Fibroblast of skin of right quadriceps (primary cell): ENCODE measurements at regions not wholly inside any gene's neighbourhood (a gene's known extent, or its start where the extent isn't known, plus 50 kb on each side); places are given as distances from the start of the nearest gene placed in this dataset.
"Not testable (repeated sequence)": the region's sequence is repeated elsewhere in the genome, so short reads cannot be mapped to it uniquely, and the experiment has no call there.

Experiments
- DNase-seq: peaks from one replicate; pipeline ENCODE4 v3.0.0-alpha.2; 2013

GRCh38 chr5:159504106-159504856 lies 174.0 kb upstream of the IL12B start:
- peak; percentile 85 for DNase-seq

GRCh38 chr5:159504857-159505304 lies 174.6 kb upstream of the IL12B start:
- peak; percentile 85 for DNase-seq

DNA sequence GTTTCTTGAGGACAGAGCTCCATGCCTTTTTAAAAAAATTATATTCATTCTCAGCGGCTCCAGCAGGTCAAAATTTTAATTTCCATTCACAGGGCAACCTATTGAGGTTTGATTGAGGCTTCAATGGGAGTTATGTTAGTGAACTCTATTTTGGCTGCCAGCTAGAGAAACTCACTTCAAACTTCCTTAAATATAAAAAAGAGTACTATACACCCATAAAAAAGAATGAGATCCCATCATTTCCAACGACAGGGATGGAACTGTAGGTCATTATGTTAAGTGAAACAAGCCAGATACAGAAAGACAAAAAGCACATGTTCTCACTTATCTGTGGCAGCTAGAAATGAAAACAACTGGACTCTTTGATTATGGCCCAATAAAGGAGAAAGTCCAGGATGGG lies 176.8 kb upstream of the IL12B start:
- DNase-seq: no peak

DNA sequence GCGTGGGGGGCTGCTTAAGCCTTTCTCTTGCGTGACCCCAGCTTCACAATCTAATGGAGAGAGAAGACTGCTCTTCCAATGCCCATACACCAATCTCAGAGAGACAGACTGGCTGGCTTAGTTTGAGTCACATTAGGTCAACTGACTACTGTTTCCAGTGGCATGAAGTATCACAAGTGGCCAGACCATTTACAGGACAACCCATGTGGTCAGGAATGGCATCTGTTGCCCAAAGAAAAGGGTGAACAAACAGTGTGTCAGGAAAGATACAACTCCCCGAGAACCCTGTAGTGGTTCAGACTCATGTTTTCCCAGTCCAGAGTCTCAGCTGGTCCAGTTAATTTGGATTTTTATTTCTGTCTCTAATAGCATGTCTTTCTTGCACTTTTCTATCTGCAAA lies 177.4 kb upstream of the IL12B start:
- DNase-seq: no peak

DNA sequence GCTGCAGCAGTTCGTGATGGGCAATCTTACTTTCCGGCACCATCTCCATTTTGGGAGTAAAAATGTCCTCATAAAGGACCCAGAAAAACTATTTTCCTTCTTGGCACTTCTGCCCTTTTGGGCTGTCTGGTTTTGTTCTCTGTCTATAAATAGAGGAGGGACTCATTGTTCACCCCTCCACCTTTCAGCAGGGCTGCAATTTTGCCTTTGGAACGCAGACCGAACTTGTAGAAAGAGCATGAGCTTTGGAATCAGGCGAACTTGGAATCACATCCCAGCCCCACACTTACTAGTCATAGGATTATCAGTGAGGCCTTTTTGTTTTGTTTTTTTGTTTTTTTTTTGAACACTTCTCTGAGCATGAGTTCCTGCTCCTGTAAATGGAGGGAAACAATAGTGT lies 178.1 kb upstream of the IL12B start:
- DNase-seq: no peak

DNA sequence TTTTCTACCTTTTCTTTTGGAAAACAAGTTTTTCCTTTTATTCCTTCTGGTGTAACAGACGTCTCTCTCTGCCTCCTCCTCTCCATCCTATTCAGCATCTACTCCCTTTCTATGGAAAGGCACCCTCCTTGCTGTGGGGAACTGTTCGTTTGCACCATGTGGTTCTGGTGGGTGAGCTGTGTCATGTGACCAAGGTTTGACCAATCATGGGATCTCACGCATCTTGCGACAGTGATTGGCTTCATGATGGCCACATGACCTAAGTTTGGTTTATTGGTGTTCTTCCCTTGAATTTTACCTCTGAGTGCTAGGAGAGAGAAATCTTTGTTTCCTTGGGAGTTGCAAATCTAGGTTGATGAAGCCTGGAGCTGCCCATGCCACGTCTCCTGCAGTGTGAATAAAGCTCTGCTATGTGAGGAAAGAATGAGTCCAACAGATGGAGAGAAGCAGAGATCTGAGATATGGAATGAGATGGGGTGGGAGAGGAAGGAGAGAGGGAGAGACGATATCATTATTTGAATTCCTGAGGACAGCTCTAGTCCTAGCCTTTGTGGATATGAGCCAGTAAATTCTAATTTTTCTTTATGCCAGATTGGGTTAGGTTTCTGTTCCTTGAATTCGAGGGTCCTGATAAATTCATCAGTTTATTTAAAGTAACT lies 178.8 kb upstream of the IL12B start:
- no peak for DNase-seq

GRCh38 chr5:159510282-159510681 lies 180.0 kb upstream of the IL12B start:
- peak; percentile 88 for DNase-seq

DNA sequence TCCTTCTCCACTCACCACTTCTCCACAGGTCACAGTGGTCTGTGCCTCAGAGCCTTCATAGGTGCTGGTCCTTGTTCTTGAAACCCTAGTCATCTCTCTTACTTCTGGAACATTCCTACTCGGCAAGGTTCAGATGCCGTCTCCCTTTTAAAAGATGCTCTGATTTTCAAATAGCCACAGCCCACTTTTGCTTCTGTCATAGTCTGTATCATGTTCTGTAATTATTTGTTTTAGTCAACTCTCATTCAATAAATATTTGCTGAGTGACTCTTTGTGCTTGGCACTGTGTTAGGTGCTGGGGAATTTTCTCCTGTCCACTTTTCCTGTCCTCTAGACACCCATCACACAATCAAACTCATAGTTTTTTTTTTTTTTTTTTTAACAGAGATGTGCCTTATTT lies 181.3 kb upstream of the IL12B start:
- no peak for DNase-seq

DNA sequence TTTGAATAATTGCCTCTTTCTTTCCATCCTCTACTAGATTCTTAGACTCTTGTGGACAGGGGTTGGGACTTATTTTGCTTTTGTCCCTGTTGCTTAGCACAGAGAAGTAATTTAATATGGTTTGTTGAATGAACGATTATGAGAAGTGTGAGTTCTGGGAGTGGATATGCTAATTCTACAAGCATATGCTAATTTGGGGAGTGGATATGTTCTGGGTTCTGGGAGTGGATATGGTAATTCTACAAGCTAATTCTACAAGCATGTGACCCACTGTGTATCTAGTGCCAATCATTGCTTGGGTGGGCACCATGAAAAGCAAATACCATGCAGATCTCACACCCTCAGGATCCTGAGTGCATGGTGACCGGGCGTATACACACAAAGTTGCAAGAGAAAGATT lies 181.8 kb upstream of the IL12B start:
- DNase-seq: no peak

DNA sequence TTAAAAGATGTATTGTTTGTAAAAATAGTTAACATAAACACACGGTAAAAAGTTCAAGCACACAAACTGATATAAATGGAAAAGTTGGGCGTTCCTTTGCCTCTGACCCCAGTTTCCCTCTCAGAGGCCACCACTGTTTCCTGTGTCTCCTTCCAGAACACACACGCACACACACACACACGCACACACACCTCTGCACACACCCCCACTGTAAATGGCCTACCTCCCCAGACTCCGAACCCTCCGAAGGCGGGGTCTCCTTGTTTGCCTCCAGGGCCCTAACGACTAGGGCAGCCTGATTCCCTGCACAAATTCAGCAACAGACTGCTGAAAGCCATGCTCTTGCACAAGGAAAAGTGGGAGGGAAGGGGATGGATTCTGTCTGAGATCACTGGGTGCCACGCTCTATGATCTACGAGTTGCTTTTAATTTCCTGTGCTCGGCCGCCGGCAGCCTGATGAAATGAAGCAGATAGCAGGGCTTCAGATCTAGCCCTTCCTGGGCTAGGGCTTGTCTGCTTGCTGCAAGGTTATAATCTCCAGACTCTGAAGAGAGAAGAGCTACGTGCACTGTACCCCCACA lies 184.0 kb upstream of the IL12B start:
- peak; percentile 48 for DNase-seq

DNA sequence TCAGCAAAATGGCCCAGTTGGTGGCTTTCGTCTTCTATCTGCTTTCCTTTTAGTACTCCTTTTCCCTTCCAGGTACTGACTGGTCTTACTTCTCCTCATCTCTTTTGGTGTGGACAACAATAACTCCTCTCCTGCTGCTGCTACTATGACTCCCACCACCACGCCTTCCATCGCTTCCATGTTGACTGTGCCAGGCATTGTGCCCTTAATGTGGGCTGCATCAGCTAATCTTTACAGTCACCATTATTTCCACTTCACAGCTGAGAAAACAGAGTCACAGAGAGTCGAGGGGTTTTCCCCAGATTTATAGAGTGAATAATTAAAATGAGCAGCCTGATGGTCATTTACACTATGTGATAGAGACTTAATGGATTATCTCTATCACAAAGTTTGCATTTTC lies 184.9 kb upstream of the IL12B start:
- no peak for DNase-seq

DNA sequence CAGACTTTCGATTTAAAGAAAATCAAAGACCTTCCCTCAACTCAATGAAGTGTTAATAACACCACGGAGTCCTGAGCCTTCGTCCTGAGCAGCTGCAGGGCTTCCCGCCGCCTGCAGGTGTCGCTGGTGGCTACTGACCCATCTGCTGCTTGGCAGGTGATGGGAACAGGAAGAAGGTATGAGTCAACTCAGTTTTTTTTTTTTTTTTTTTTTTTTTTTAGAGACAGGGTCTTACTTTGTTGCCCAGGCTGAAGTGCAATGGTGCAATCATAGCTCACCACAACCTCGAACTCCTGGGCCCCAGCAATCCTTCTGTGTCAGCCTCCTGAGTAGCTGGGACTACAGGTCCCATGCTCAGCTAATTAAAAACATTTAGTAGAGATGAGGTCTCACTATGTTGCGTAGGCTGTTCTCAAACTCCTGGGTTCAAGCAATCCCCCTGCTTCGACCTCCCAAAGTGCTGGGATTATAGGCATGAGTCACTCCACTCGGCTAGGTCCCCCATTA lies 185.7 kb upstream of the IL12B start:
- DNase-seq: peak; percentile 38

DNA sequence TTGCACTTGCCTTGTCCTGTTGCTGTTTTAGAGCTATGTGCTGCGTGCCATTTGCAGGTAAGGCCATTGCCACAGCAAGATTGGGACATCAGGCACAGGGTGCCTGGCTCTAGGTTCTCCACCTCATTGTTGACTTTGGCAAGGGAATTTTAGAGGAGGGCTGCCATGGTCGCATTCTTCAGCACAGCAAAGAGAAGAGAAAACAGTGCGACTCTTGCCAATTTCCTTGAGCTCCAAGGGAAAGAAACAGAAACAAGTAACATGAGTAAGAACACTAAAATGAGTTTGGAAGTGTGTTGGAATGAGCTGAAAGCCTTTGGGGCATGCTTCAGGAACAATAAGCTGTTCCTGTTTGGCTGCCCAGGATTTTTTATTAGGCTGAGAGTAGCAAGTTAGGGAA lies 188.1 kb upstream of the IL12B start:
- no peak for DNase-seq

GRCh38 chr5:159519365-159519764 lies 189.1 kb upstream of the IL12B start:
- DNase-seq: no peak

- DNase-seq: no peak
Observed at GRCh38 chr5:159522841-159523240, 192.6 kb upstream of the IL12B start.

GRCh38 chr5:159524279-159524678 lies 194.0 kb upstream of the IL12B start:
- DNase-seq: not testable (repeated sequence)

- peak; percentile 39 for DNase-seq
Observed at GRCh38 chr5:159525117-159525516, 194.8 kb upstream of the IL12B start.

DNA sequence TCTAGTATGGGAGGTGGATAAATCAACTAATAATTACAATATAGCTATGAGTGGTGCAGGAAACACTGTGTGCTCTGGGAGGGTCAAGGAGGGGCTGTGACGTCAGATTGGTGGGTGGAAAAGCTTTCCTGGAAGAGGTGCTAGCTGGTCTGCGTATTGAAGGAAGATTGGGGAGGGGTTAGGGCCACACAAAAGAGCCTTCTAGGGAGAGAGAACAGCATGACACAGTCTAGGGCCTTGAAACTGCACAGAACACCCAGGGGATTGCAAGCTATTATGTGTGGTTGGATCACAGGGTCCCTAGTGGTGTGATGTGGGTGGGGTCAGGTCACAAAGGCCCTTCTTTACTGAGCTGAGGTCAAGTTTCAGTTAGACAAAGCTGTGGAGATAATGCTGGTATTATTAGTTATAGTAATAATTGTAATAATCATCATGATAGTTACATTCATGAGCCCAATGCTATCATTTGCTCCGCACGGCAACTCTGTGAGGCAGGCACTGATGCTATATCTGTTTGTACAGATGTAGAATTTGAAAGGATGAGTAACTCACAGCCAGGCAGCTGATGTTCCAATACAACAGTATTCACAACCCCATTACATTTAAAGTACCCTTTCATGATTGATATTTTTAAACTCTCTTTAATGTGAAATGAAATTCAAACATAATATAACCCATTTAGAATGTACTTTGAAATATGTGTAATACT lies 197.4 kb upstream of the IL12B start:
- no peak for DNase-seq

DNA sequence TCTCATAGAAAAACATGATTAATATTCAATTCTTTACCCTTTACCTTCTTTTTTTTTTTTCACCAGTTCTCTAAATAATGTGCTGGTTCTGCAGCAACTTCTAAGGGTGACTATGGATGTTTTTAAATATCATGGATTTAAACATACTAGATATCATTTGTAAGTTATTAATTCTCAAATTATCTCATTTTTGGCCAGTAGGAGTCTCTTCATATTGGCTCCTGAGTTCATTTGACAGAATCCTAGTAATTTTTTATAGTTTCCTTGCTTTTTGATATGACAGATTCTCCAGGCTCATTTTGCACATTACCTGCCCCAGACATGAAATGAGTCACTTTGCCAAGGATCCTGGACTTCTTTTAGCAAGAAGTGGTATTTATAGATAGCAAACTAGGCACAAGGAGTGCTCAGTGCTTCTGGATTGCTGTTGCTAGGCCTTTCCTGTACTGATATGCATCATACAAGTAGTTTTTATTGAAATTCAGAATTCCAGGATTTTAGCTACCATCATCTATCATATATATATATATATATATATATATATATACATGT lies 201.3 kb upstream of the IL12B start:
- no peak for DNase-seq

GRCh38 chr5:159533197-159533596 lies 202.9 kb upstream of the IL12B start:
- peak; percentile 48 for DNase-seq

GRCh38 chr5:159536166-159536565 lies 205.9 kb upstream of the IL12B start:
- no peak for DNase-seq

DNA sequence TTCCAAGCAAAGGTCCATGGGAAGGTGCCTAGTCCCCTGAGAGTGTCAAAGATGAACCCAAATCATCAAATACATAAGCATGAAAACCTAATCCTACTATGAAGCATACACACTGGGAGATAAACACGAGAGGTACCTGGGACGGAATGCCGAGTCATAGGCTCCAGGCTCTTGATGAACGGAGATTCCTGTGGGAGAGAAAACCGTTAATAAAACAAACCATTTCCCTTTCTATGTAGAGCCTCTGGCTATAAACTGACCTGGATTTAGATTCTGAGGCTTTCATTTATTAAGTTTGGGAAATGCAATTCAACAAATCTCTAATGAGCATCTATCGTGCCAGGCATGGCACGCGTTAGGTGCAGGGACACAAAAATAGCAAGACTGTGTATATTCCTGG lies 206.4 kb upstream of the IL12B start:
- DNase-seq: no peak

DNA sequence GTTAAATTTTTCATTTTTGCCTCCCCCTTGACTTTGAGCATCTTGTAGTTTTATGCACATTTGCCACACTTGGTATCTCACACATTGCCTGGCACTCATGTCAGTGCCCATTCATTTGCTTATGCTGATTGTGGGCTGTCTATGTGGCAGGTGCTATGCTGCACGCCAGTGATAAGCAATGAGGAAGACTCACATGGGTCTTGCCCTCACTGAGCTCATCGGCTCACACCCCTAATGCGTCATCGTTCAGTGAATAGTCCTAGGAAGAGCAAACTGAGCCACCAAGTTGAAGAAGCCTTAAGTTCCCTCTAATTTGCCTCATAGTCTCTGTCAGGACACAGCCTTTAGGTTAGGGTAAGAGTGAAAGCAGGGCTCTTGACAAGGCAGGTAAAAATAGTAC lies 209.4 kb upstream of the IL12B start:
- DNase-seq: no peak
